GM23248 (cell line): ENCODE measurements at regions not wholly inside any gene's neighbourhood (a gene's known extent, or its start where the extent isn't known, plus 50 kb on each side); places are given as distances from the start of the nearest gene placed in this dataset.

Source experiments
- EZH2 ChIP-seq: fragments of 200-600 bp; sonication (generic); IDR thresholded peaks from 2 replicates; pipeline ENCODE4 v1.6.1; 2018; ENCODE audit warnings: antibody characterized with exemption, mild to moderate bottlenecking; ENCODE audit not compliant: insufficient read depth, poor library complexity, severe bottlenecking
- EZH2phosphoT487 ChIP-seq: fragments of 200-600 bp; sonication (generic); IDR thresholded peaks from 2 replicates; pipeline ENCODE4 v1.6.1; 2018; ENCODE audit warnings: antibody characterized with exemption, moderate library complexity, mild to moderate bottlenecking, low read depth; ENCODE audit not compliant: insufficient read depth

DNA sequence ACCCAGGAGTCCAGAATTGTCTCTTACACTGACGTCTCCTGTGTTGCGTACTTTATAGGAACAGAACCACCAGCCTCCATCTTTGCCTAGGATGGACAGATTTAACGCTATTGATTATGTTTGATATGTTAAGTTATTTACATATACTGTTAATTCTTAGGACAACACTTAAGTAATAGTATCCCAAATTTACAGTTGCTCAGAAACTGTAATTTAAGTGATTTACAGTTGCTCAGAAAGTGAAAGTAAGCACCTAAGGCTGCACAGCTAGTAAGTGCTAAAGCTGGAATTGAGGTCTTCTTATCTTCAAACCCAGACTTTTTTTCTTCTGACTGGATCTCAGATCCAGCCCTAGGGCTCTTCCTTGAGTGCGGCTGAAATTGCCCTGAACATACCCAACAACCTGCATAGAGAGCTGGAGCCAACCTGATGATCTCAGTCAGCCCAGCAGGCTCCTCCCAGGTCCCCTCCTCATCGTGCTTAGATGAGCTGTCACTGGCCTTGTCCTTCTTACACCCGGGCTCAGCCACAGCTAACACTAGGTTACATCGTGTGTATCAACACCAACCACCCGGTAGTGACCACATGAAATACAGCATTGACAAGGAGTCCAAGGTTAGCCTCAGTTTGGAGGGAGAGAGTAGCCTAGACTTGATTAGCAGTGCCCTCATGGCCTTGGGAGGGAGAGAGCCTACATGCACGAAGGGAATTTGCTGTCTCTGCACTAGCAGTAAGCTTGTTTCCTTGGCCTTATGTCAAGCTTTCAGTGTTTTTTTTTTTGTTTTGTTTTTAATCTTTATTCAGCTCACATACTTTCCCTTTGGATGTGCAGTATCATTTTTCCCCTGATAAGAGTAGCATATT lies 111.1 kb upstream of the ARHGAP5 start:
- no peak for TF ChIP-seq EZH2phosphoT487
- no peak for TF ChIP-seq EZH2
